GM21515 (cell line): ENCODE measurements at regions not wholly inside any gene's neighbourhood (a gene's known extent, or its start where the extent isn't known, plus 50 kb on each side); places are given as distances from the start of the nearest gene placed in this dataset.

Source experiments
- ATAC-seq: cut with Tn5 transposase; IDR thresholded peaks from one replicate; pipeline ENCODE4 v1.9.1; 2021; ENCODE audit not compliant: unreplicated experiment

- no peak for ATAC-seq
Measured at GRCh38 chr3:101095693-101096430, 102.6 kb upstream of the ABI3BP start.

- no peak for ATAC-seq
Measured at GRCh38 chr3:101091489-101091888, 98.3 kb upstream of the ABI3BP start.

DNA sequence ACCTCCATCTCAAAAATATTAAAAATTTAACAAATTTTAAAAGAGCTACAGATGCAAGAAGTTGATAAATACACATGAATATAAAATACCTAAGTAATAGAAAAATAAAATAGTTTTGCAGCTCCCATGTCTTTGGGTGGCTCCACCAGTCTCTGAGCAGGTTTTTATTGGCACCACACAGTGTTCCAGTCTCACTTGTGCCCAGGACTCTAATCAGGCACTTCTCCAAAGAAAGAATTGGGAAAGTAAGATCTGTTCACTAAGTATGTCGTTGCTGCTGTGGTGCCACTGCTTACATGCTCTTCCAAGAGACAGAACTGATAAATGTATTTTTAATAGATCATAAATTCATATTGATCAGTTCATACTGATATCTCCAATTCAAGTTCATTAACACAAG lies 92.5 kb upstream of the ABI3BP start:
- ATAC-seq: no peak

- no peak for ATAC-seq
Measured at GRCh38 chr3:101084404-101084803, 91.2 kb upstream of the ABI3BP start.

DNA sequence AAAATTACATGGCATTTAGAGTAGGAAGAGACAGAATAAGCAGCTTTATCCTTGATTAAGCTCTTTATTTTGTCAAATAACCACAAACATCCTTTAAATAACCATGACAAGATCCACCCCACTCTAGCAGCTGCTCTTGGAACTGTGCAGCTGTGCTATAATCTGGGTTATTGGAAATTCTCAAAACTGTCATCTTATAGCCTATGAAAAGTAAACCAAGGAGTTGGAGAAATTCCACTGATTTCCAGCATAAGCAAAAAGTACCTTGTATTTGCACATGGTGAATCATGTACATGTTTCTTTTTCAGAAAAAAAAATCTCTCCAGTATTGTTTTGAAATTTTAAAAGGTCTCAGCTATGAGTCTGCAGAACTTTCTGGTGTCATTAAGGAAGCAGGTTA lies 88.8 kb upstream of the ABI3BP start:
- ATAC-seq: no peak

- ATAC-seq: no peak
Measured at GRCh38 chr3:101081446-101081845, 88.2 kb upstream of the ABI3BP start.

GRCh38 chr3:101077361-101078011 lies 84.3 kb upstream of the ABI3BP start:
- no peak for ATAC-seq

DNA sequence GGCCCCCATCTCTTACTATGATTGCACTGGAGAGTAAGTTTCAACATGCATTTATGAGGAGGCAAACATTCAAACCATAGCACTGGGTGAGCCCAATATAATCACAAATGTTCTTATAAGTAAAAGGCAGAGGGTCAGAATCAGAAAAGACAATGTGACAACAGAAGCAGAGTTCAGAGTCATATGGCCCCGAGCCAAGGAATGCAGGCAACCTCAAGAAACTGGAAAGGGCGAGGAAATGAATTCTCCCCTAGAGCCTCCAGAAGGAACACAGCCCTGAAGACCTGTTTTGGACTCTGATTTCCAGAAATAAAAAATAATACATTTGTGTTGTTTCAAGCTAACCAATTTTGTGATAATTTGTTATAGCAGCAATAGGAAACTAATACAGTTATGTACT lies 81.3 kb upstream of the ABI3BP start:
- ATAC-seq: no peak

- no peak for ATAC-seq
Measured at GRCh38 chr3:101072300-101072699, 79.1 kb upstream of the ABI3BP start.

DNA sequence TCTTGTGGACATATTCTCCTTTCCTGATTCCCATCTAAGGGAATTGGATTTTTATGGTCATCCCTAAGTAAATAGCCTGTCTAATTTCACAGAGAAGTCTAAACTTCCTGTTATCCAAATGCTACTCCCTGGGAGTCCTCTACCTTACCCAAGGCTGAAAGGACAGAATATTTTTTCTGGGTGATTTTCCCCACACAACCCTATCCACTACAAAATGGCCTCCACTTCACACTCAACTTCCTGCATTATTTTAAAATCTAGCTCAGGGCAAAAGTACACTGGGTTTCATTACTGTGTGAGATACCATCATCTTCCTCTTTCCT lies 77.5 kb upstream of the ABI3BP start:
- no peak for ATAC-seq

DNA sequence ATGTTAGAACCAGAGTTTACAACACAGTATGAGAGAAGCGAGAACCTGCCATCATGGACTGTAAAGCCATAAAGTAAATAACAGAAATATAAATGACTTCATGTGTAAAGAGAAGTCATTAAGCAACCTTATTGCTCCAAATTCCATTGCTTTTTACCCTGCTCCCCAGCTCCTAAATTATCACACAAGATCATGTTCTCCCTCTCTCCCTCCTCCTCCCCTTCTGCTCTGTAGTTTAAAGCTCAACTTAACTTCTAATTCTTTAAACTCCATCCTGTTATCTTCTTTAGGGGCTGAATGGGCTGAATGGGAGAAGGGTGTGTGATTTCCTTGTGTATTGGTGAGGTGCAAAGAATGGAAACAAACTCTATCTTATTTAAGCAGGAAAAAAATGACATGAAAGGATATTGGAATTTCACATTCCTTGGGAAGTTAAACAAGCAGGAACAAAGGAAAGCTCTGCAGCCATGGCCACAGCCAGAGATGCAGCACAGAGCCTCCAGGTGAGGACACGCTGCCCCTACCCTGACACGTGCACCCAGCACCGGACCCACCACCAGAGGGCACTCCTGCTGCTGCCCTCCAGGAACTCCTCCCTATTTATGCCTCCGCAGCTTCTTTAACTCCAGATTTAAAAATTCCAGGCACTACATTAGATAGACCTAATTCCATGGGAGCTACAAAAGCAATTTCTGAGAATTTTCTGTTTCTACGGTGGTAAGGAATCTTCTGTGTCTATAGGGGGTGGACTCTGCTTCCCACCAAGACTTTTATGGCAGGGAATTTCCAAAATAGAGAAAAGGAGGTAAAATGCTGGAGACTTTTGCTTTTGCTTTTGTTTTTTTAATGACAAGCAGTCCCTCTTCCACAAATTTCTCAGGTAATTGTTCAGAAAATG lies 76.9 kb upstream of the ABI3BP start:
- ATAC-seq: peak; percentile 78

- ATAC-seq: no peak
Measured at GRCh38 chr3:101068876-101069606, 75.8 kb upstream of the ABI3BP start.

GRCh38 chr3:101066711-101067129 lies 73.5 kb upstream of the ABI3BP start:
- ATAC-seq: no peak

- no peak for ATAC-seq
Measured at GRCh38 chr3:101065962-101066361, 72.7 kb upstream of the ABI3BP start.

DNA sequence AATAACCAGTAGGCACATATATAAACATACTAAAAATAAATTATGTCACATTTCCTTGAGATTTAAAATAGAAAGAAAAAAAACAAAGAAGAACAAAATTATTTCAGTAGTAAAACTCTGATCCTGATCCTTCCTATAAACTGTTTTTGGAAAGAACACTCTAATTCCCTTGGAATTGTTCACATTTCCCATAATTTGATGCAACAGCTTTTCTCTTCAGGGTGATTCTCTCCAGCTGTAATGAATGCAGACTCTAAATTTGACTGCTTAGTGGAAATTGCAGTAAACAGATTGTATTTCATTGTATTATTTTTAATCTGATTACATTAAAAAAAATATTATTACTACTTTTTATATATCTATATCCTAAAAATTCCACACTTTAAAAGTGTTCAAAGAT lies 70.2 kb upstream of the ABI3BP start:
- ATAC-seq: no peak

DNA sequence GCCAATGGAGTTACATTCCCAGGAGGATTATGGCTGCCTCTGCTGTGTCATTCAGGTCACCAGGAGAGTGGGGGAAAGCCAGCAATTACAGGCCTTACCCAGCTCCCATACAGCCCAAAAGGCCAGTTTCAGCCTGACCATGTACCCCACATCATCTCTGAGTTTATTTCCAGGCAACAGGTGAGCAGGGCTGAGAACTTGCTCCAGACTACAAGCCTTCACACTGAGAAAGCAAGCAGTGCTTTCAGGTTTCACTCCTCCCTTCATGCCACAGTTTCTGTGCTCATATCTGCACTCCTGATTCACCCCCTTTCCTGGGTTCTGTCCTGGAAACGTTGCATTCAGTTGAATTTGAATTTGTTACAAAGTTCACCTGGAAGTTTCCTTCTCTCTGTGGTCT lies 68.1 kb upstream of the ABI3BP start:
- ATAC-seq: no peak

DNA sequence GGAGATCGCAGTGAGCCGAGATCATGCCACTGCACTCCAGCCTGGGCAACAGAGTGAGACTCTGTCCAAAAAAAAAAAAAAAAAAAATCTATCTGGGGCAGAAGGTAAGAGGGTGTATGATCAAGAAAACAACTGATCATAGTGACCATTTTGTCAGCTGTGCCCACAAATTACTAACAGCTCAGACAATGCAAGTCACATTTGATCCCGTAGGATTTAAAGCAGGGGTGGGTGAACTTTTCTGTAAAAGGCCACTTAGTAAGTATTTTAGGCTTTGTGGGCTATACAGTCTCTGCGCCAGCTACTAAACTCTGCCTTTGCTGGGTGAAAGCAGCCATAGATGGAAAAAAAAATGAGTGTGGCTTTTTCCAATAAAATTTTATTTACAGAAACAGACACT lies 57.6 kb upstream of the ABI3BP start:
- no peak for ATAC-seq

- ATAC-seq: no peak
Measured at GRCh38 chr3:101050046-101050445, 56.8 kb upstream of the ABI3BP start.

DNA sequence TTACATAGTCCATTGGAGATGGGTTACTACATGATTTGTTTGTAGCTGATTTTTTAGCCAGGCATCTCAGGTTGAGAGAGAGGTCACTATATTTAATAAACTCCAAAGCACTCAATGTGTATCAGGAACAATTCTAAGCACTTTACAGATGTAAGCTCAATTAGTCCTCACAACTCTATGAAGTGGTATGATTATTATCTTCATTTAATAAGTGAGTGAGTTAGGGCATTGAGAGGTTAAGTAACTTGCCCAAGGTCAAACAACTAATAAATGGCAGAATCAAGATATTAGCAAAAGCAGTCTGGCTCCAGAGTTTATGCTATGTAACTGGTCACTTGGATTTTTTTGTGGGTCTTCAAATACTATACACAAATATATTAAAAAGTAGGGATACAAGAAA lies 56.3 kb upstream of the ABI3BP start:
- no peak for ATAC-seq

- no peak for ATAC-seq
Measured at GRCh38 chr3:101043687-101044078, 50.5 kb upstream of the ABI3BP start.

- ATAC-seq: no peak
Measured at GRCh38 chr3:101042996-101043686, 49.9 kb upstream of the ABI3BP start.
